Osteoblast (primary cell): ENCODE measurements at regions not wholly inside any gene's neighbourhood (a gene's known extent, or its start where the extent isn't known, plus 50 kb on each side); places are given as distances from the start of the nearest gene placed in this dataset.

Experiments used
- DNase-seq: peaks from one replicate; pipeline ENCODE4 v3.0.0; 2011; ENCODE audit warnings: low spot score, mixed read lengths; ENCODE audit not compliant: insufficient read length; ENCODE audit errors: missing footprints
- H2AFZ ChIP-seq: 2 replicates; pipeline ENCODE4 v1.6.0; 2011; ENCODE audit warnings: mild to moderate bottlenecking, low read length
- H3K27ac ChIP-seq: 2 replicates; pipeline ENCODE4 v1.5.1; 2011; ENCODE audit warnings: mild to moderate bottlenecking, low read depth, low read length, moderate library complexity
- H3K27me3 ChIP-seq: 2 replicates; pipeline ENCODE4 v1.6.0; 2012; ENCODE audit warnings: mild to moderate bottlenecking, control low read depth, inconsistent platforms, low read length, moderate library complexity; ENCODE audit not compliant: insufficient read depth
- H3K36me3 ChIP-seq: 2 replicates; pipeline ENCODE4 v1.5.1; 2011; ENCODE audit warnings: mild to moderate bottlenecking, low read length, control low read depth, moderate library complexity; ENCODE audit not compliant: insufficient read depth
- H3K4me1 ChIP-seq: 2 replicates; pipeline ENCODE4 v1.5.1; 2011; ENCODE audit warnings: mild to moderate bottlenecking, low read length, control low read depth, moderate library complexity; ENCODE audit not compliant: insufficient read depth
- H3K4me2 ChIP-seq: 2 replicates; pipeline ENCODE4 v1.6.0; 2011; ENCODE audit warnings: mild to moderate bottlenecking, low read length; ENCODE audit not compliant: insufficient read depth
- H3K4me3 ChIP-seq: fragments of 200-600 bp; sonication (generic); 3 replicates; pipeline ENCODE4 v1.5.1; 2012; ENCODE audit warnings: mild to moderate bottlenecking, low read length, inconsistent platforms; ENCODE audit not compliant: insufficient read depth
- H3K79me2 ChIP-seq: 2 replicates; pipeline ENCODE4 v1.6.0; 2012; ENCODE audit warnings: mild to moderate bottlenecking, low read length, control low read depth, inconsistent platforms; ENCODE audit not compliant: insufficient read depth
- H3K9me3 ChIP-seq: 2 replicates; pipeline ENCODE4 v1.5.1; 2011; ENCODE audit warnings: low read depth, low read length, control low read depth
- H4K20me1 ChIP-seq: 2 replicates; pipeline ENCODE4 v1.6.0; 2012; ENCODE audit warnings: mild to moderate bottlenecking, low read length, control low read depth; ENCODE audit not compliant: insufficient read depth
- TF ChIP-seq, protein P1 (sequence below): IDR thresholded peaks from 2 replicates; pipeline ENCODE4 v1.5.1; 2011; ENCODE audit warnings: mild to moderate bottlenecking, low read depth, low read length, moderate library complexity; ENCODE audit errors: extremely low read depth

- Histone ChIP-seq H3K36me3 (no peaks in the 10 kb centered on the region), H3K27ac (no peak overlapping the region), H3K79me2 (no peaks in the 10 kb centered on the region), H2AFZ (no peak overlapping the region), H3K9me3 (no peaks in the 10 kb centered on the region), H3K4me2 (no peak overlapping the region), H3K27me3 (no peaks in the 10 kb centered on the region), H4K20me1 (no peaks in the 10 kb centered on the region), H3K4me3 (no peak overlapping the region), H3K4me1 (peaks cover 8% of the 10 kb centered on the region)
- no peak for DNase-seq
- TF ChIP-seq, protein P1, sequence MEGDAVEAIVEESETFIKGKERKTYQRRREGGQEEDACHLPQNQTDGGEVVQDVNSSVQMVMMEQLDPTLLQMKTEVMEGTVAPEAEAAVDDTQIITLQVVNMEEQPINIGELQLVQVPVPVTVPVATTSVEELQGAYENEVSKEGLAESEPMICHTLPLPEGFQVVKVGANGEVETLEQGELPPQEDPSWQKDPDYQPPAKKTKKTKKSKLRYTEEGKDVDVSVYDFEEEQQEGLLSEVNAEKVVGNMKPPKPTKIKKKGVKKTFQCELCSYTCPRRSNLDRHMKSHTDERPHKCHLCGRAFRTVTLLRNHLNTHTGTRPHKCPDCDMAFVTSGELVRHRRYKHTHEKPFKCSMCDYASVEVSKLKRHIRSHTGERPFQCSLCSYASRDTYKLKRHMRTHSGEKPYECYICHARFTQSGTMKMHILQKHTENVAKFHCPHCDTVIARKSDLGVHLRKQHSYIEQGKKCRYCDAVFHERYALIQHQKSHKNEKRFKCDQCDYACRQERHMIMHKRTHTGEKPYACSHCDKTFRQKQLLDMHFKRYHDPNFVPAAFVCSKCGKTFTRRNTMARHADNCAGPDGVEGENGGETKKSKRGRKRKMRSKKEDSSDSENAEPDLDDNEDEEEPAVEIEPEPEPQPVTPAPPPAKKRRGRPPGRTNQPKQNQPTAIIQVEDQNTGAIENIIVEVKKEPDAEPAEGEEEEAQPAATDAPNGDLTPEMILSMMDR = no peak
Measured at GRCh38 chr11:109526061-109526460, 104.1 kb downstream of the C11orf87 start.

GRCh38 chr11:109526931-109527330 is 104.9 kb downstream of the C11orf87 start:
- no peak overlapping the region for H3K27ac ChIP-seq
- DNase-seq = no peak
- peaks cover 8% of the 10 kb centered on the region for H3K4me1 ChIP-seq
- H2AFZ ChIP-seq = no peak overlapping the region
- no peak overlapping the region for H3K4me2 ChIP-seq
- H3K27me3 ChIP-seq = no peaks in the 10 kb centered on the region
- no peaks in the 10 kb centered on the region for H3K79me2 ChIP-seq
- H3K9me3 ChIP-seq = no peaks in the 10 kb centered on the region
- no peaks in the 10 kb centered on the region for H4K20me1 ChIP-seq
- H3K4me3 ChIP-seq = no peak overlapping the region
- TF ChIP-seq, protein P1 = no peak
- H3K36me3 ChIP-seq = no peaks in the 10 kb centered on the region

GRCh38 chr11:109527496-109527895 is 105.5 kb downstream of the C11orf87 start:
- DNase-seq = no peak
- no peak overlapping the region for H3K27ac ChIP-seq
- H3K79me2 ChIP-seq = no peaks in the 10 kb centered on the region
- H3K36me3 ChIP-seq = no peaks in the 10 kb centered on the region
- H3K4me1 ChIP-seq = peaks cover 8% of the 10 kb centered on the region
- no peaks in the 10 kb centered on the region for H4K20me1 ChIP-seq
- H2AFZ ChIP-seq = no peak overlapping the region
- peak overlapping the region; percentile 33 for H3K4me2 ChIP-seq
- H3K9me3 ChIP-seq = no peaks in the 10 kb centered on the region
- no peak overlapping the region for H3K4me3 ChIP-seq
- TF ChIP-seq, protein P1 = no peak
- H3K27me3 ChIP-seq = no peaks in the 10 kb centered on the region

DNA sequence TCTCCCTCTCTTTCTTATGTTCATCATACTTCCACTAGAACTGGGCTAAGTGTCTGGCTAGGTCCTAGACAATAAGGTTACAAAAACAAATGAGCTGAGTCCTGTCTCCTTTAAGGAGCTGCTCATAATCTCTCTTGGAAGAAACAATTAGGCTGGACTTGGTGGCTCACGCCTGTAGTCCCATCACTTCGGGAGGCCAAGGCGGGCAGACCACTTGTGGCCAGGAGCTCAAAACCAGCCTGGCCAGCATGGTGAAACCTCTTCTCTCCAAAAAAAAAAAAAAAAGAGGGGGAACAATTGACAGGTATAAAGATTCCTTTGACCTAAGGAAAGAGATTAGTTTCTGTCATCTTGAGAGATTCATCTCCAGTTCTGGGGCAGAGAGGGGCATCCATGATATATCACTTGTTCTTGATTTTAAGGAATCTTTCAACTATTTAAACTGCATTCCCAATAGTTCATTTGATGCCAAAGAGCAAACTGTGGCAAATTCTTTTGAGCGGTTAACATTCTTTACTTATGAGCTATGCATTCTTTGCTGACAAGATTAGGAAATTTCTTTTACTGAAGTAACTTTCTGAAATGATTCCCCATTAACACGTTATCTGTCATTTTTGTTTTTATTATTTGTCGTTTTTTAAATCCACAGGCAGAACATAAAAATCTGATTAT is 125.5 kb downstream of the C11orf87 start:
- Histone ChIP-seq H3K9me3 (no peaks in the 10 kb centered on the region), H3K36me3 (no peaks in the 10 kb centered on the region), H4K20me1 (no peaks in the 10 kb centered on the region), H3K79me2 (no peaks in the 10 kb centered on the region), H3K4me3 (no peak overlapping the region), H3K4me1 (peaks cover 19% of the 10 kb centered on the region), H3K27ac (peak overlapping the region; percentile 51), H3K27me3 (no peaks in the 10 kb centered on the region), H3K4me2 (peak overlapping the region; percentile 33), H2AFZ (no peak overlapping the region)
- TF ChIP-seq, protein P1 = no peak
- peak; percentile 21 for DNase-seq
